NB4 (cell line): ENCODE measurements at regions not wholly inside any gene's neighbourhood (a gene's known extent, or its start where the extent isn't known, plus 50 kb on each side); places are given as distances from the start of the nearest gene placed in this dataset.
"Not testable (repeated sequence)": the region's sequence is repeated elsewhere in the genome, so short reads cannot be mapped to it uniquely, and the experiment has no call there.

Experiments used
- DNase-seq: peaks from one replicate; pipeline ENCODE4 v3.0.0; 2010; ENCODE audit warnings: low read depth
- H3K4me3 ChIP-seq: one replicate; pipeline ENCODE4 v1.5.1; 2011; ENCODE audit warnings: mild to moderate bottlenecking, low read depth, low read length, moderate library complexity
- CTCF ChIP-seq: IDR thresholded peaks from one replicate; pipeline ENCODE4 v1.5.1; 2012; ENCODE audit warnings: low read depth, low read length
- MYC ChIP-seq: IDR thresholded peaks from 2 replicates; pipeline ENCODE4 v1.6.1; 2011; ENCODE audit warnings: low read depth, low read length
- POLR2A ChIP-seq: IDR thresholded peaks from 2 replicates; pipeline ENCODE4 v1.6.1; 2011; ENCODE audit warnings: mild to moderate bottlenecking; ENCODE audit not compliant: insufficient read length; ENCODE audit errors: extremely low read depth
- TF ChIP-seq, protein P1 (sequence below): IDR thresholded peaks from 2 replicates; pipeline ENCODE4 v1.6.1; 2011; ENCODE audit warnings: low read depth, low read length

DNA sequence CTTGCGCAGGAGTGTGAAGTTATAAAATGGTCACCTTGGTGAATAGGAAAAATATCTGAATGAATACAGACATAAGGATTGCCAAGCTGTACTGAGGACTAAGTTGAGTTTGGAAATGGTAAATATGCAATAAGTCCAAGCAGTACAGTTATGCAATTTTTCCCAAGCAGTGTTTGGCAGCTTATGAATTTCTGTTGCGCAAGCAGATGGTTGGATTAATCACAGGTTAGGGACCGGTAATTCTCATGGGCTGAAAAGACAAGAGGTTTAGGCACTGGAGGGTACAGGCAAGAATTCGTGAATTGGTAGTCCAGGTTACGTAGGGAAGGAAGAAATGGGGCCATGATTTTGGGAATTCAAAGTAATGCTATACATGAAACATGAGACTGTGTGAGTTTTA lies 210.3 kb downstream of the RAP2B start:
- H3K4me3 ChIP-seq = no peak overlapping the region
- DNase-seq = peak; percentile 54
- no peak for TF ChIP-seq CTCF

- no peak overlapping the region for H3K4me3 ChIP-seq
- DNase-seq = peak; percentile 88
- TF ChIP-seq, protein P1, sequence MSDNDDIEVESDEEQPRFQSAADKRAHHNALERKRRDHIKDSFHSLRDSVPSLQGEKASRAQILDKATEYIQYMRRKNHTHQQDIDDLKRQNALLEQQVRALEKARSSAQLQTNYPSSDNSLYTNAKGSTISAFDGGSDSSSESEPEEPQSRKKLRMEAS = peak; percentile 66
- TF ChIP-seq CTCF = no peak
- peak; percentile 20; the same call in 1 of the 2 replicates for TF ChIP-seq MYC
These were observed 211.6 kb downstream of the RAP2B start for GRCh38 chr3:153373606-153374005.

DNA sequence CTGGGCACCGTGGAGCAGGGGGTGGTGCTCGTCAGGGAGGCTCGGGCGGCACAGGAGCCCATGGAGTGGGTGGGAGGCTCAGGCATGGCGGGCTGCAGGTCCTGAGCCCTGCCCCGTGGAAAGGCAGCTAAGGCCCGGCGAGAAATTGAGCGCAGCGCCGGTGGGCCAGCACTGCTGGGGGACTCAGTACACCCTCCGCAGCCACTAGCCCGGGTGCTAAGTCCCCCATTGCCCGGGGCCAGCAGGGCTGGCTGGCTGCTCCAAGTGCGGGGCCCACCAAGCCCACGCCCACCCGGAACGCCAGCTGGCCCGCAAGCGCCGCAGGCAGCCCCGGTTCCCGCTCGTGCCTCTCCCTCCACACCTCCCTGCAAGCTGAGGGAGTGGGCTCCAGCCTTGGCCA lies 216.3 kb downstream of the RAP2B start:
- not testable (repeated sequence) for DNase-seq, H3K4me3 ChIP-seq

DNA sequence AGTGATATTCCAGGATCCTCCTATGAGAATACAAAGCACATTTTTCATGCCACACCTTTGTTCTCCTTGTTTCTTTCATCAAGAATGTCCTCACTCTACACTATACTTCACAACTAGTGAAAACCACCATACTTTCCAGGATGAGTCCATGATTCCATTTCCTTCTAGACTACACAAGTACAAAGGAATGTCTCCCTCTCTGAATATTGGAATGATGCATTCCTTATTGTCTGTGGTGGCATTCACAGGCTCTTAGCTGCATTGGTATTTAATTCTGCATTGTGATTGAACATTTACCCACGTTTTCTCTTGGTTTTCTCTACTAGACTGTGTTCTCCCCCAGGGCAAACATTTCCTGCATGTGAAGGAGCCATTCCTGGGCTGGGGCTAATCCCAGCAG lies 217.5 kb downstream of the RAP2B start:
- TF ChIP-seq POLR2A (no peak), MYC (no peak), CTCF (no peak)
- TF ChIP-seq, protein P1 = no peak
- no peak for DNase-seq
- no peak overlapping the region for H3K4me3 ChIP-seq

DNA sequence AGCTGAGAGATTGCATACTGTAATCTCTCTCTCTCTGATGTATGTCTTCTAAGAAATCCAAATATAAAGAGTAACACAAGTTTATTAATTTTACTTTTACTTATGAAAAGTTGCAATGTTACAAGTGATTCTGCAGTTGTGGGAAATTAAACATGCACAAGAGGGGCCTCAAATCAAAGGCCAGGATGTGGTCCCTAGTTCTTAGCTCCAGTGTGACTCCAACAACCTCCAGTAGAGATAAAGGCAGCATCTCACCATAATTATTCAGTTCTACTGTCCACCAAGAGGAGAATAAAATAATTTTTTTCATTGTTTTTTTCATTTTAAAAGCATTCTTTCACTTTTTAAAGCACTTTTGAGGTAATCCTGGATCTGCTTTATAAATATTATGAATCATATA lies 223.3 kb downstream of the RAP2B start:
- no peak for DNase-seq
- H3K4me3 ChIP-seq = no peak overlapping the region
- TF ChIP-seq, protein P1 = no peak
- TF ChIP-seq POLR2A = no peak
- TF ChIP-seq MYC = no peak
- no peak for TF ChIP-seq CTCF

DNA sequence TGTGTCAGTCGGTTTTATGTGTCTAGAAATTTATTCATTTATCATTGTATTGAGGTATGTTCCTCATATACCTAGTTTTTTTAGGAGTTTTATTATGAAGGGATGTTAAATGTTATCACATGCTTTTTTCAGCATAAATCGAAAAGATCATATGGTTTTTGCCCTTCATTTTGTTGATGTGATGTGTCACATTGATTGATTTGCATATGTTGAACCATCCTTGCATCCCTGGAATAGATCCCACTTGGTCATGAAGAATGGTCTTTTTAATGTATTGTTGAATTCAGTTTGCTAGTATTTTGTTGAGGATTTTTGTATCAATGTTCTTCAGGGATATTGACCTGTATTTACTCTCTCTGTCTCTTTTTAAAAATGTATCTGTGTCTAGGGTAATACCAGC lies 230.3 kb downstream of the RAP2B start:
- H3K4me3 ChIP-seq = no peak overlapping the region
- DNase-seq = no peak
- no peak for TF ChIP-seq MYC
- no peak for TF ChIP-seq CTCF
- TF ChIP-seq, protein P1 = no peak
- no peak for TF ChIP-seq POLR2A

DNA sequence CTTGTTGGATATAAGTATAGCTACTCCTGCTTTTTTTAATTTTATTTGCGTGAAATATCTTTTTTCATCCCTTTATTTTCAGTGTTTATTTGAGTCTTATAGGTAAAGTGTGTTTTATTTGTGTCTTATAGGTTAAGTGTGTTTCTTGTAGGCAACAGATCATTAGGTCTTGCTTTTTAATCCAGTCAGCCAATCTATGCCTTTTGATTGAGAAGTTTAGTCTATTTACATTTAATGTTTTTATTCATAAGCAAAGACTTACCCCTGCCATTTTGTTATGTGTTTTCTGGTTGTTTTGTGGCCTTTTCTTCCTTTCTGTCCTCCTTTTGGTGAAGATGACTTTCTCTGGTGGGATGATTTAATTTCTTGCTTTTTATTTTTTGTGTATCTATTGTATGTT lies 232.0 kb downstream of the RAP2B start:
- TF ChIP-seq CTCF (no peak), MYC (no peak), POLR2A (no peak)
- TF ChIP-seq, protein P1 = no peak
- no peak for DNase-seq
- no peak overlapping the region for H3K4me3 ChIP-seq
